ENCODE measurements at regions not wholly inside any gene's neighbourhood (a gene's known extent, or its start where the extent isn't known, plus 50 kb on each side); places are given as distances from the start of the nearest gene placed in this dataset.

GRCh38 chr4:41883988-41884734 lies 51.1 kb upstream of the TMEM33 start:
- DNase-seq (ENCODE audit: low spot score) = no peak

DNA sequence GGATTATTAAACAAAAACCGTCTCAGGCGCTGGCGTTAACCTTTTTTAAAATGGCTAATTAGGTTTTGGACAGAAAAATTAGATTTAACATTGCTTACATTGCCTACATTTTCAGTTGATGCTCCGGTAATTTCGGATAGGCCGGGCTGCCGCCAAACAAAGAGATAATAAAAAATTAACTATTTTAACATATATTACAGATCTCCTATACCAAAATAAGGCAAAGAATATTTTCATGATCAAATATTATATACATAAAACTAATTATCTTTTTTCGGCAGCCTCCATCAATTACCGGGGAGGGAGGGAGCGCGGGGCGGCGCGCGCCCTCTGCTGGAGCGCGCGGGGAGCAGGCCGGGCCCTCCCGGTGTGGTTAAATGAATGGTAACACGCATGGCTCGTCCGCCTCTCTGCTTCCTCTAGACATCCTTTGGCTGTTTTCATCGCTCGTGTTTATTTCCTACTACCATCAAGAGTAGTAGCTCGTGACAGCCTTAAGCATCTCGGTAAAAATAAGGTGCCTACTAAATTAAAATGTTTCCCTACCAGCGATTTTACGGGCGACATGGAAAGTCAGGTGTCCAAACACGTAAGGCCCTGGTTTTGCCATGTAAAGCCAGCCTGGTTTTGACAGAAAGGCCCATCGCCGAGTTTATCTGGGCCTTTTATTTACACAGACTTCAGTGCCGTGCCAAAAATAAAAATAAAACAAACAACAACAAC lies 52.4 kb upstream of the TMEM33 start:
- DNase-seq (ENCODE audit: low spot score) = peak; percentile 74

DNA sequence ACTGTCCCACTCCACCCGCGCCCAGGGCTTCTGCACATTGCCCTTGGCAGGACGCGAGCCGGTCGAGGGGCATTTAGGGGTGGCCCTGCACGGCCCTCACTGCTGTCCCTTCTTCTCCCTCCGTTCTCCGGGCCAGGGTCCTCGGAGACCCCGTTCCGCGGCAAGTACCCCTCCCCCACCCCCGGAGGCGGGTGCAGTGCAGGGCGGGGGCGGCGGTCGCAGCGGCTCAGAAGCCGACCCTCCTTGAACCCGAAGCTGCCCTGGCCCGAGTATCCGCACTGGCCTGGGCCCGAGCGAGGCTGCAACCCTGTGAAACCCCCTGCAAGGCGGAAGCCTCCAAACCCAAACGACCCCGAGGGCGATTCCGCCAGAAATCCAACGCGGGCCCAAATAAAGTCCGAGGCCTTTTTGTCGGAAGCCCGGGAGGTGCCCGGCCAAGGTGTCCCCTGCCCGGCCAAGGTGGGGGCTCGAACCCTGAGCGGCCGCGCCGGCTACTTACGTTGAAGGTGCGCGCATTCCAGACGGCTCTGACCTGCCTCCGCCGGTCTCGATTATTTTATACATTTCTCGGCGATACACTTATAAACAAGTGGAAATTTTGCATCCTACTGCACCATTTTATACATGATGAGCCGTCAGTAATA lies 53.1 kb upstream of the TMEM33 start:
- no peak for DNase-seq (ENCODE audit: low spot score)

DNA sequence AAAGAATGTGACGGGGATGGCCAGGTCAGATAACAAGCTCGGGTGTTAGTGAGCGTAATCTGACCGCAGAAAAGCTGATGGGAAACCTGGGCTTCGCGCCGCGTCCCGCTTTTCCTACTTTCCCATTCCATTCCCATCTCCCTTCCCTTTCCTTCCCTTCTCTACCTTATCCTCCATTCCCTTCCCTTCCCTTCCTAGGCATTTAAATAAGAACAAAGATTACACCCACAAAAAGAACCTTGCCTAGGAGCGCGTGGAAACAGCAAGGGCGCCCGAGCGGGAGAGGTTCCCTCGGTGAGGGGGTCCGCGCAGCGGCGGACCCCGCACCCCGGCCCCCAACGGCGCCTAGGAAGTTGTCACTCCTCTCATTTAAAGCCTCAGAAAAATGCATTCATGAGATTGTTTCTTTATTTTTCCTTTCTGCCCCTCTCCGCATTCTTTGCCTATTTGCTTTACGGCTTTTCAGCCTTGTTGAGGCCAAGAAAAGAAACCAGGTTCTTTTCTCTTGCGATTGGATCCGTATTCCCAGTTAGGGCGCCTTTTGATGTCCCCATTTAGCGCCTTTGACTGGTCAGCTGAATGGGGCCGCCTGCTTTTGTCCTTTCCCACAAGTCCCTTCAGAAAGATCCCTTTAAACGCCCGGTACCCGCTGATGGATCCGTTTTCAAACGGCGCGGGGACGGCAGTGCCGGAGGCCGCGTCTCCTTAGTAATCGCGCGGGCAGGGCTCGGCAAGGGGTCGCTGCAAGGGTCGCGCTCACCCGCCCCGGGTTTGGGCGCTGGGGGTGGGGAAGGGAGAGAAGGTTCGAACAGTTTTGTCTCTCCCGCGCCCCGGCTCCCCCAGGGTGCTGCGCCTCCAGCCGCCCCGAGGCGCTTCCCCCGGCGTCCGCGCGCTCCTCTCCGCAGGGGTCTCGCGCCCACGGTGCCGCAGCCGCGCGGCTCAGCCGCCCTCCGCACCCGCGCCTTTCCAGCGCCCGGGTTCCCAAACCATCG lies 54.1 kb upstream of the TMEM33 start:
- no peak for DNase-seq (ENCODE audit: low spot score)

GRCh38 chr4:41880022-41880837 lies 55.0 kb upstream of the TMEM33 start:
- no peak for DNase-seq (ENCODE audit: low spot score)

- DNase-seq (ENCODE audit: low spot score) = no peak
Observed at GRCh38 chr4:41879552-41879951, 55.7 kb upstream of the TMEM33 start.

- no peak for DNase-seq (ENCODE audit: low spot score)
Observed at GRCh38 chr4:41878991-41879491, 56.2 kb upstream of the TMEM33 start.

GRCh38 chr4:41878170-41878969 lies 56.9 kb upstream of the TMEM33 start:
- DNase-seq (ENCODE audit: low spot score) = no peak

- DNase-seq (ENCODE audit: low spot score) = no peak
Observed at GRCh38 chr4:41877020-41877796, 58.0 kb upstream of the TMEM33 start.

DNA sequence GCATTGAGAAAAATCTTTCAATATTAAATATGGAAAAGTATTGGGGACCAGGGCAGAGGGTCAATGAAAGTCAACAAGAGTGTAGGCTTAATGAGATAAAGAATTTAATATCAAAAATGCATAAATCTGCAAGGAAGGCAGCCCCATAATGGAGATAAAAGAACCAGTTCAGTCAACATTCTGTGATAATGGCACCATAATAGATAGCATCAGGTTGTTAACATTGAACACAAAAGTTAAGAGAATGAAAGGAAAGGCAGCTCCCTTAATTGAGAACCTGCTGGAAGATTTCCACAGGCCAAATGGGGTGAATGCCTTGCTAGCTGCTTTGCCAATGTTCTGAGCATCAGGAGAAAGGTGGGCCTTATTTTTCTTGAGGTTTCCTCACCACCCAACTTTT lies 60.4 kb upstream of the TMEM33 start:
- no peak for DNase-seq (ENCODE audit: low spot score)

DNA sequence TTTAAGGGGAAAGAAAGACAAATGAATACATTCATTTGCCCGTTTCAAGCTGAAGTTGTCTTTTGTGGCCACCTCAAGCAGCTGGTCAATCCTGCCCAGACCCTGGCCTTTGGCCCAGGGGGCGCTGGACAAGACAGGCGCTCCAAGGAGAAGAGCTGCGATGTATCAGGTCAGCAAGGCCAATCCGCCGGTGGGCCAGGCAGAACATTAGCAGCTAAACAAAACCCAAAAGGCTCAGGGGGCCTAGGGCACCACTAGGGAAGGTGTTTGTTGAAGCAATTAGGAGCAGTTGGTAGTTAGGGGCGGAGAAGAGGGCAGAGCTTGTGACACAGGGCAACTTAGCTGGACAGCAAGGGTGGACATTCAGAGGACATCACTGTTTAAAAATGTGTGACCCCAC lies 60.8 kb upstream of the TMEM33 start:
- DNase-seq (ENCODE audit: low spot score) = no peak

GRCh38 chr4:41873380-41874295 lies 61.6 kb upstream of the TMEM33 start:
- no peak for DNase-seq (ENCODE audit: low spot score)

DNA sequence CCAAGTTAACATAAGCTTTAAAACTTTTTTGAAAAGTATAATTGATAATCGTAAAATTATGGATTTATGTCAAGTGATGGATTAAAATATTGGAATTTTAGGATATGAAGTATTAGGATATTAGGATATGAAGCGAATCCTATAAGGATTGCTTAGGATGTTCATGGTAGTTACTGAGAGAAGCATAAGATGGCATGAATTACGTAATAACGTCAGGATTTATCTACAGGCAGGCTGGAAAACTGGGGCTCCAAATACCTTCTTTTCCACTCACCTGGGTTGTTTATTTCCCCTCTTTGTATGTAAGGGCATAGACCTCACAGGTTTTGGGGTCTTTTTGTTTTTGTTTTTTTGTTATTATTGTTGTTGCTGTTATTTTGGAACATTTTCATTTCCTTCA lies 65.2 kb upstream of the TMEM33 start:
- no peak for DNase-seq (ENCODE audit: low spot score)

GRCh38 chr4:41866799-41867677 lies 68.2 kb upstream of the TMEM33 start:
- DNase-seq (ENCODE audit: low spot score) = no peak

DNA sequence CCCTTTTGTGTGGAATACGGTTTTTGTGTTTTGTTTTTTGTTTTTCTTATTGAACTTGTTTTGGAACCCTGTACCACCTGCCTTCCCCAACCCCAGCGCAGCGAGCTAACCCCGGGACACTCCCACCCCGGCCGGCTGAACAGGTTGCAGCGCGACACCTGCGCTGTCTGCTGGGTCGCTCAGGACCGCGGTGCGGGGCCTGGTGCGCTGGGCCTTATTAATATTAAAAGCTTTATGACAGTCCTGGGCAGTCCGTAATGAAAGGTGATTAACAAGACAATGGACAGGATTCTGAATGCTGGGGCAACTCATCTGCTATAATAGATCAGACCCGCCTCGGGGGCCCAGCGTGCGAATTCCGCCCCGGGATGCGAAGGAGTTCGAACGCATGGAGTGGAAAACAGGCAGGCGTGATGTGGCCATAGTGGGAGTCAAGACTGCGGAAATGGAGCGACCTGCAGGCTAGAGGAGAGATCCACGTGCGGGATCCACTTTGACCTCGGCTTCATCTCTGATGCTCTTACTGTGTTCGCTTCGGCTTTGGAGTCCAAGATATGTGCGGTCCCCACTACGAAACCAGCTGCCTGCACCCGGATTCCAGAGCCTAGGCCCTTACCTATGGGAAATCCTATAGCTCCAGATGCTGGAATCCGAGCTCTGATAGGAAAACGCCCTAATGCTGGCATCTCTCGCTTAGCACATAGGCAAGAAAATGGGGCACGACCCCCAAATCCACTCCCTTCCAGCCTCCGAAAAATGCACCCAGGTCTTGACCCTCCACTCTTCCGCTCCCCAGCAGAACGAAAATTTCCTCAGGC lies 69.0 kb upstream of the TMEM33 start:
- DNase-seq (ENCODE audit: low spot score) = no peak

GRCh38 chr4:41865306-41865980 lies 69.8 kb upstream of the TMEM33 start:
- DNase-seq (ENCODE audit: low spot score) = no peak
